Body of pancreas (tissue), 4 donors: ENCODE measurements at regions not wholly inside any gene's neighbourhood (a gene's known extent, or its start where the extent isn't known, plus 50 kb on each side); places are given as distances from the start of the nearest gene placed in this dataset.

ENCODE experiments used
- ATAC-seq: fragments of 150-250 bp; one replicate; pipeline ENCODE4 v1.9.1; 2016
- DNase-seq, 4 donors: peaks; one replicate each; pipeline ENCODE4 v3.0.0-alpha.2; 2019
- H3K27ac ChIP-seq, 4 donors: fragments of 200-600 bp; sonication (generic); 1 replicate in 3 of 4; 2 replicates in 1 of 4; pipeline versions ENCODE4 v1.5.1 to v1.6.1; 2016 to 2019; ENCODE audit warnings: mild to moderate bottlenecking in 1 of 4, mixed read lengths in 1 of 4, moderate library complexity in 1 of 4
- H3K27me3 ChIP-seq, 2 donors: fragments of 200-600 bp; sonication (generic); one replicate each; pipeline ENCODE4 v1.6.0; 2016; ENCODE audit warnings: mild to moderate bottlenecking in 1 of 2
- H3K36me3 ChIP-seq, 2 donors: fragments of 200-600 bp; sonication (generic); replicated peaks in 1 of 2; 2 replicates each; pipeline ENCODE4 v1.5.1; 2016; ENCODE audit warnings: low read depth in 2 of 2; ENCODE audit not compliant: insufficient read depth in 1 of 2
- H3K4me1 ChIP-seq: fragments of 200-600 bp; sonication (generic); one replicate; pipeline ENCODE4 v1.6.0; 2016
- H3K4me3 ChIP-seq, 2 donors: fragments of 200-600 bp; sonication (generic); 1 replicate in 1 of 2; 2 replicates in 1 of 2; pipeline ENCODE4 v1.5.1; 2016 to 2019
- H3K9me3 ChIP-seq, 3 donors: fragments of 200-600 bp; sonication (generic); 1 replicate in 2 of 3; 2 replicates in 1 of 3; pipeline ENCODE4 v1.5.1; 2016
- POLR2A ChIP-seq, 3 donors: fragments of 450-650 bp; IDR thresholded peaks; one replicate each; pipeline ENCODE4 v1.6.1; 2016; ENCODE audit warnings: antibody characterized with exemption in 3 of 3, mild to moderate bottlenecking in 2 of 3
- WGBS, 2 donors: methylation state at CpG; one replicate each; pipeline ENCODE4 v1.1.5; 2017; 5-methylcytosine and 5-hydroxymethylcytosine counted together
- intact Hi-C: fragments of 100-400 bp; cut with DNase I; formaldehyde crosslinking; loops from one replicate; pipeline ENCODE4 v1.15.1; 2023
- TF ChIP-seq, protein P1 (sequence below), 7 experiments: fragments of 450-650 bp in 4 of 7; fragments of 200-600 bp in 3 of 7; sonication (generic) in 3 of 7; IDR thresholded peaks; one replicate each; pipeline ENCODE4 v1.5.1; 2016 to 2019; ENCODE audit warnings: antibody characterized with exemption in 7 of 7

DNA sequence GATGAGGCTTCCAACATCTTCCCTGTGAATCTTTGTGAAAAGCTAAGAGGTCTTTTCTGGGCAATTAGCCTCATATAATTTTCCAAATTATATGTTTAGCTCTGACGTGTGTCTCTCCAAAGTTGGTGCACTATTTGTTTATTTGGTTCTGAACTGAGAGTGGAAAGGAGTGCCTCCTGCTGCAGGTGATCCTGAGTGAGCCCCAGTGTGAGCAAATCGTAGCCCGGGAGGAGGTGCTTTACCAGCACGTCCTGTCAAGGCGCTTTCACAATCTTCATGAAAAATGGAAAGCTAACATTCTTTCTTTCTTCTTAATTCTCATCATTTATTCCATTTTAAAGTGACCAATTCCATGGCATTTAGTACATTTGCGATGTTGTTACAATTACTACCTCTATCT is 231.9 kb downstream of the BMP2 start:
- Histone ChIP-seq H3K36me3 (no peaks in the 10 kb centered on the region), H3K27ac (no peak overlapping the region), H3K9me3 (no peaks in the 10 kb centered on the region), H3K4me1 (no peaks in the 10 kb centered on the region), H3K4me3 (no peak overlapping the region), H3K27me3 (no peaks in the 10 kb centered on the region)
- TF ChIP-seq, protein P1, sequence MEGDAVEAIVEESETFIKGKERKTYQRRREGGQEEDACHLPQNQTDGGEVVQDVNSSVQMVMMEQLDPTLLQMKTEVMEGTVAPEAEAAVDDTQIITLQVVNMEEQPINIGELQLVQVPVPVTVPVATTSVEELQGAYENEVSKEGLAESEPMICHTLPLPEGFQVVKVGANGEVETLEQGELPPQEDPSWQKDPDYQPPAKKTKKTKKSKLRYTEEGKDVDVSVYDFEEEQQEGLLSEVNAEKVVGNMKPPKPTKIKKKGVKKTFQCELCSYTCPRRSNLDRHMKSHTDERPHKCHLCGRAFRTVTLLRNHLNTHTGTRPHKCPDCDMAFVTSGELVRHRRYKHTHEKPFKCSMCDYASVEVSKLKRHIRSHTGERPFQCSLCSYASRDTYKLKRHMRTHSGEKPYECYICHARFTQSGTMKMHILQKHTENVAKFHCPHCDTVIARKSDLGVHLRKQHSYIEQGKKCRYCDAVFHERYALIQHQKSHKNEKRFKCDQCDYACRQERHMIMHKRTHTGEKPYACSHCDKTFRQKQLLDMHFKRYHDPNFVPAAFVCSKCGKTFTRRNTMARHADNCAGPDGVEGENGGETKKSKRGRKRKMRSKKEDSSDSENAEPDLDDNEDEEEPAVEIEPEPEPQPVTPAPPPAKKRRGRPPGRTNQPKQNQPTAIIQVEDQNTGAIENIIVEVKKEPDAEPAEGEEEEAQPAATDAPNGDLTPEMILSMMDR (IDR thresholded peaks at IDR 0.05) = no peak
- no peak for ATAC-seq
- 40 to 43% methylated on average over 6 of the region's 6 CpGs for whole genome bisulfite sequencing, 2 donors
- intact Hi-C loops = no loop called here
- DNase-seq = no peak

DNA sequence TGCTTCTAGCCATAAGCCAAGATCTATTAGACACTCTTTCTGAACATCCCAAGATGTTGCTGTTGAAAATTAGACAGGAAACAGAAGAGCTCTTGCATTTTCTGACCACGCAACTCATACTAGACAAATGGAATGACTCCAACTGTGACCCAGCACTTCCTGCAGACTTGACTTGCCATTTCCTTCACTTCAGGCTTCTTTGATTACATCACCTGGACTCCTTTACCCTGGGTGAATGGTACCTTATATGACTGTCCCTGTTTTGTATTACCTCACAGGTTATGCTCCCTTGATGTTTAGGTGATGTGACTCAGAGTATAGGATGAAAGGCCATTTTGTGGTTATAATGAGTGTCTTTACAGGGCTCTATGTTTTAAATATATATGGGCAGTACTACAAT is 236.1 kb downstream of the BMP2 start:
- WGBS, 2 donors = 64 to 70% methylated on average over 1 of the region's 1 CpG

DNA sequence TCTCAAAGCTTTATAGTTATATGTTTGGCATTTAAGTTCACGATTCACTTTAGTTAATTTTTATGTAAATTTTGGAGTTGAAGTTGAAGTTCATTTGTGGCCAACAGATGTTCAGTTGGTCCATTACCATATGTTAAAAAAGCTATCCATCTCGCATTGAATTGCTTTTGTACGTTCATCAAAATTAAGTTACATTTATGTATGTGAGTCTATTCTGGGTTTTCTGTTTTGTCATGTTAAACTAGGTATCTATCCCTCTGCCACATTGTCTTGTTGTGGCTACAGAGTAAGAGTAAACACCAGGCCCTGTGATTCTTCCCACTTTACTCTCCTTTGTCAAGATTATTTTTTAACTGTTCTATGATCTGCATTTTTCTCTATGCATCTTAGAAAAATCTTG is 237.3 kb downstream of the BMP2 start:
- Histone ChIP-seq H3K4me3 (no peak overlapping the region), H3K9me3 (no peaks in the 10 kb centered on the region), H3K27ac (no peak overlapping the region), H3K27me3 (no peaks in the 10 kb centered on the region), H3K4me1 (no peaks in the 10 kb centered on the region), H3K36me3 (no peaks in the 10 kb centered on the region)
- TF ChIP-seq, protein P1 (IDR thresholded peaks at IDR 0.05) = no peak
- TF ChIP-seq POLR2A (IDR thresholded peaks at IDR 0.05) = no peak
- WGBS, 2 donors = 62 to 75% methylated on average over 3 of the region's 3 CpGs
- intact Hi-C loops = no loop called here
- no peak for DNase-seq
- no peak for ATAC-seq

More for the DNA sequence above, 236.1 kb downstream of the BMP2 start:
- no peaks in the 10 kb centered on the region for H3K36me3 ChIP-seq
- ATAC-seq = no peak
- no peak for TF ChIP-seq POLR2A (IDR thresholded peaks at IDR 0.05)
- TF ChIP-seq, protein P1 (IDR thresholded peaks at IDR 0.05) = no peak
- no peak overlapping the region for H3K4me3 ChIP-seq
- H3K27me3 ChIP-seq = no peaks in the 10 kb centered on the region
- intact Hi-C loops = no loop called here
- no peak for DNase-seq
- no peaks in the 10 kb centered on the region for H3K9me3 ChIP-seq
- no peak overlapping the region for H3K27ac ChIP-seq
- H3K4me1 ChIP-seq = no peaks in the 10 kb centered on the region

DNA sequence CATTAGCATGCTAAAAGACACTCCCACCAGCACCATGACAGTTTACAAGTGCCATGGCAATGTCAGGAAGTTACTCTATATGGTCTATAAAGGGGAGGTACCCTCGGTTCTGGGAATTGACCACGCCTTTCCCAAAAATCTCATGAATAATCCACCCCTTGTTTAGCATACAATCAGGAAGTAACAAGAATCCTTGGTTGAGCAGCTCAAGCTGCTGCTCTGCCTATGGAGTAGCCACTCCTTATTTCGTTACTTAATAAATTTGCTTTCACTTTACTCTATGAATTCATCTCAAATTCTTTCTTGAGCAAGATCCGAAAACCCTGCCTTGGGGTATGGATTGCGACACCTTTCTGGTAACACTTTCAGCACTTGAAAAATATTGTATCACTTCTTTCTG is 243.0 kb downstream of the BMP2 start:
- no peaks in the 10 kb centered on the region for H3K36me3 ChIP-seq
- intact Hi-C loops = no loop called here
- DNase-seq (no peak), ATAC-seq (no peak)
- 49 to 53% methylated on average over 5 of the region's 5 CpGs for WGBS, 2 donors
- no peak overlapping the region for H3K4me3 ChIP-seq
- no peaks in the 10 kb centered on the region for H3K27me3 ChIP-seq
- H3K4me1 ChIP-seq = no peaks in the 10 kb centered on the region
- TF ChIP-seq POLR2A (IDR thresholded peaks at IDR 0.05) = no peak
- TF ChIP-seq, protein P1 (IDR thresholded peaks at IDR 0.05) = no peak
- H3K9me3 ChIP-seq = no peaks in the 10 kb centered on the region
- no peak overlapping the region for H3K27ac ChIP-seq

DNA sequence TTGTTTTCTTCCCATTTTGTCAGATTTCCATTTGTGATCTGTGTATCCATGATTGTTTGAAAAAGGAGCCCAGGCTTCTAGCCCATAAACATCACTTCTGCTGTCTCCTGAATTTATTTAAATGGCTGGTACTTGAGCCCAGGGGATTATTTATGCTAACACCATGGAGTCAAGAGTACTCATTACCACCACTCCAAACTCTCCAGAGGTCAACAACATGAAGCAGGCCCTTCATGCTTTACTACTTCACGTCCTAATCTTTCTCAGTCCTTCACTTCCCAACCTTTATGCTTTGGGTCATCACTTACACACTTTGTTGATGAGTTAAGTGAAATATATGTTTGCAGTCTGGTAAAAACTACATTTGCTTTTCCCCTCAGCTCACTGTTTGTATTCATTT is 247.8 kb downstream of the BMP2 start:
- TF ChIP-seq, protein P1 (IDR thresholded peaks at IDR 0.05) = no peak
- TF ChIP-seq POLR2A (IDR thresholded peaks at IDR 0.05) = no peak
- H3K9me3 ChIP-seq = no peaks in the 10 kb centered on the region
- no peaks in the 10 kb centered on the region for H3K36me3 ChIP-seq
- no peak for ATAC-seq
- DNase-seq = no peak
- 8 to 21% methylated on average over 1 of the region's 1 CpG for WGBS, 2 donors
- no peak overlapping the region for H3K4me3 ChIP-seq
- H3K27me3 ChIP-seq = no peaks in the 10 kb centered on the region
- intact Hi-C loops = no loop called here
- H3K27ac ChIP-seq = no peak overlapping the region
- no peaks in the 10 kb centered on the region for H3K4me1 ChIP-seq
